Suprapubic skin (tissue), 4 donors: ENCODE measurements at regions not wholly inside any gene's neighbourhood (a gene's known extent, or its start where the extent isn't known, plus 50 kb on each side); places are given as distances from the start of the nearest gene placed in this dataset.
"Not testable (repeated sequence)": the region's sequence is repeated elsewhere in the genome, so short reads cannot be mapped to it uniquely, and the experiment has no call there.

Experiments used
- DNase-seq, 2 donors: peaks; one replicate each; pipeline ENCODE4 v3.0.0-alpha.2; 2019; ENCODE audit warnings: low spot score in 2 of 2
- H3K27ac ChIP-seq: fragments of 200-600 bp; sonication (generic); one replicate; pipeline ENCODE4 v1.5.1; 2019
- H3K27me3 ChIP-seq: fragments of 200-600 bp; sonication (generic); one replicate; pipeline ENCODE4 v1.5.1; 2019
- H3K36me3 ChIP-seq: fragments of 200-600 bp; sonication (generic); one replicate; pipeline ENCODE4 v1.5.1; 2019
- H3K4me1 ChIP-seq: fragments of 200-600 bp; sonication (generic); one replicate; pipeline ENCODE4 v1.5.1; 2019
- H3K4me3 ChIP-seq: fragments of 200-600 bp; sonication (generic); one replicate; pipeline ENCODE4 v1.5.1; 2019; ENCODE audit warnings: mild to moderate bottlenecking
- H3K9me3 ChIP-seq: fragments of 200-600 bp; sonication (generic); one replicate; pipeline ENCODE4 v1.5.1; 2019
- CTCF ChIP-seq, 2 donors: fragments of 200-600 bp in 1 of 2; fragments of 450-650 bp in 1 of 2; sonication (generic) in 1 of 2; IDR thresholded peaks; one replicate each; pipeline ENCODE4 v1.5.1; 2016 to 2019; ENCODE audit warnings: antibody characterized with exemption in 2 of 2, mild to moderate bottlenecking in 1 of 2, moderate library complexity in 1 of 2
- EP300 ChIP-seq: sonication (generic); formaldehyde crosslinking; IDR thresholded peaks from one replicate; pipeline ENCODE4 v1.6.1; 2017; ENCODE audit warnings: antibody characterized with exemption
- POLR2A ChIP-seq, 2 donors: fragments of 450-650 bp; IDR thresholded peaks; one replicate each; pipeline ENCODE4 v1.6.1; 2017; ENCODE audit warnings: antibody characterized with exemption in 2 of 2, mild to moderate bottlenecking in 2 of 2, moderate library complexity in 2 of 2
- POLR2AphosphoS5 ChIP-seq, 3 donors: sonication (generic); formaldehyde crosslinking; IDR thresholded peaks; one replicate each; pipeline ENCODE4 v1.6.1; 2017; ENCODE audit warnings: antibody characterized with exemption in 3 of 3
- WGBS: methylation state at CpG from one replicate; pipeline ENCODE4 v1.1.5; 2018; 5-methylcytosine and 5-hydroxymethylcytosine counted together

GRCh38 chr4:45280121-45280520 lies 553.8 kb upstream of the GNPDA2 start:
- TF ChIP-seq POLR2AphosphoS5 (IDR thresholded peaks at IDR 0.05) (no peak), POLR2A (IDR thresholded peaks at IDR 0.05) (no peak)
- H3K27me3 ChIP-seq, result no peaks in the 10 kb centered on the region
- WGBS, result 92% methylated on average over 1 of the region's 1 CpG

GRCh38 chr4:45275862-45276261 lies 549.5 kb upstream of the GNPDA2 start:
- no peak for TF ChIP-seq CTCF (IDR thresholded peaks at IDR 0.05)
- no peak for TF ChIP-seq POLR2AphosphoS5 (IDR thresholded peaks at IDR 0.05)
- no peak for TF ChIP-seq POLR2A (IDR thresholded peaks at IDR 0.05)
- no peak for TF ChIP-seq EP300
- Histone ChIP-seq H3K4me3 (no peak overlapping the region), H3K9me3 (no peaks in the 10 kb centered on the region), H3K4me1 (no peaks in the 10 kb centered on the region), H3K36me3 (no peaks in the 10 kb centered on the region), H3K27me3 (no peaks in the 10 kb centered on the region), H3K27ac (no peak overlapping the region)
- DNase-seq, result no peak
- 88% methylated on average over 21 of the region's 21 CpGs for WGBS

More at GRCh38 chr4:45280121-45280520, 553.8 kb upstream of the GNPDA2 start:
- DNase-seq, result no peak
- no peaks in the 10 kb centered on the region for H3K4me1 ChIP-seq
- H3K27ac ChIP-seq, result no peak overlapping the region
- H3K4me3 ChIP-seq, result no peak overlapping the region
- H3K36me3 ChIP-seq, result no peaks in the 10 kb centered on the region
- no peaks in the 10 kb centered on the region for H3K9me3 ChIP-seq

- not testable (repeated sequence) for H3K4me1 ChIP-seq, H3K36me3 ChIP-seq, H3K4me3 ChIP-seq, H3K27me3 ChIP-seq, H3K27ac ChIP-seq, DNase-seq, H3K9me3 ChIP-seq
- WGBS, result 58% methylated on average over 3 of the region's 3 CpGs
Observed at GRCh38 chr4:45248106-45248505, 521.8 kb upstream of the GNPDA2 start.

- Histone ChIP-seq H3K4me1 (no peaks in the 10 kb centered on the region), H3K4me3 (no peak overlapping the region), H3K36me3 (no peaks in the 10 kb centered on the region), H3K9me3 (no peaks in the 10 kb centered on the region), H3K27ac (no peak overlapping the region), H3K27me3 (no peaks in the 10 kb centered on the region)
- no peak for TF ChIP-seq EP300
- no peak for TF ChIP-seq CTCF (IDR thresholded peaks at IDR 0.05)
- no peak for TF ChIP-seq POLR2A (IDR thresholded peaks at IDR 0.05)
- no peak for TF ChIP-seq POLR2AphosphoS5 (IDR thresholded peaks at IDR 0.05)
- DNase-seq, result no peak
Observed at GRCh38 chr4:45241976-45242375, 515.6 kb upstream of the GNPDA2 start.

GRCh38 chr4:45229206-45229605 lies 502.9 kb upstream of the GNPDA2 start:
- Histone ChIP-seq H3K27me3 (no peaks in the 10 kb centered on the region), H3K36me3 (no peaks in the 10 kb centered on the region), H3K4me1 (no peaks in the 10 kb centered on the region), H3K27ac (no peak overlapping the region), H3K9me3 (peaks cover 9% of the 10 kb centered on the region), H3K4me3 (no peak overlapping the region)
- TF ChIP-seq CTCF (IDR thresholded peaks at IDR 0.05), result no peak
- TF ChIP-seq POLR2A (IDR thresholded peaks at IDR 0.05), result no peak
- no peak for TF ChIP-seq POLR2AphosphoS5 (IDR thresholded peaks at IDR 0.05)
- TF ChIP-seq EP300, result no peak
- no peak for DNase-seq
- 79% methylated on average over 1 of the region's 1 CpG for WGBS

- no peaks in the 10 kb centered on the region for H3K4me1 ChIP-seq
- H3K9me3 ChIP-seq, result no peaks in the 10 kb centered on the region
- no peak for DNase-seq
- H3K27me3 ChIP-seq, result no peaks in the 10 kb centered on the region
- no peak overlapping the region for H3K27ac ChIP-seq
- H3K4me3 ChIP-seq, result no peak overlapping the region
- no peak for TF ChIP-seq EP300
- TF ChIP-seq CTCF (IDR thresholded peaks at IDR 0.05), result no peak
- no peak for TF ChIP-seq POLR2A (IDR thresholded peaks at IDR 0.05)
- TF ChIP-seq POLR2AphosphoS5 (IDR thresholded peaks at IDR 0.05), result no peak
- no peaks in the 10 kb centered on the region for H3K36me3 ChIP-seq
Observed at GRCh38 chr4:45215976-45216542, 489.7 kb upstream of the GNPDA2 start.

- not testable (repeated sequence) for H3K27ac ChIP-seq, H3K4me3 ChIP-seq, H3K27me3 ChIP-seq, H3K36me3 ChIP-seq, H3K9me3 ChIP-seq, DNase-seq, H3K4me1 ChIP-seq
- 95% methylated on average over 14 of the region's 21 CpGs for WGBS
Observed at GRCh38 chr4:45208476-45208875, 482.1 kb upstream of the GNPDA2 start.

GRCh38 chr4:45207864-45208331 lies 481.5 kb upstream of the GNPDA2 start:
- WGBS, result no CpG with 5 or more reads among the region's 27 CpGs
- H3K27me3 ChIP-seq, H3K4me3 ChIP-seq, H3K4me1 ChIP-seq, H3K9me3 ChIP-seq, H3K27ac ChIP-seq, H3K36me3 ChIP-seq: not testable (repeated sequence)
- peak in 1 of 2 donors; percentile 49 for DNase-seq

- not testable (repeated sequence) for H3K4me1 ChIP-seq, H3K27ac ChIP-seq, H3K4me3 ChIP-seq, H3K9me3 ChIP-seq, H3K36me3 ChIP-seq, H3K27me3 ChIP-seq
- WGBS, result 91% methylated on average over 4 of the region's 30 CpGs
- DNase-seq, result peak in 1 of 2 donors; percentile 55
Observed at GRCh38 chr4:45207241-45207863, 481.0 kb upstream of the GNPDA2 start.
